GM12875 (cell line): ENCODE measurements at regions not wholly inside any gene's neighbourhood (a gene's known extent, or its start where the extent isn't known, plus 50 kb on each side); places are given as distances from the start of the nearest gene placed in this dataset.

Source experiments
- H3K4me3 ChIP-seq: one replicate; pipeline ENCODE4 v1.5.1; 2011; ENCODE audit warnings: low read depth, low read length, control low read depth
- TF ChIP-seq, protein P1 (sequence below): IDR thresholded peaks from 2 replicates; pipeline ENCODE4 v1.5.1; 2011; ENCODE audit warnings: low read depth, mild to moderate bottlenecking, control low read depth, inconsistent platforms, low read length, moderate library complexity, borderline replicate concordance; ENCODE audit not compliant: insufficient read depth

GRCh38 chr1:104785575-104786187, 1036.0 kb downstream of the AMY1C start:
- TF ChIP-seq, protein P1, sequence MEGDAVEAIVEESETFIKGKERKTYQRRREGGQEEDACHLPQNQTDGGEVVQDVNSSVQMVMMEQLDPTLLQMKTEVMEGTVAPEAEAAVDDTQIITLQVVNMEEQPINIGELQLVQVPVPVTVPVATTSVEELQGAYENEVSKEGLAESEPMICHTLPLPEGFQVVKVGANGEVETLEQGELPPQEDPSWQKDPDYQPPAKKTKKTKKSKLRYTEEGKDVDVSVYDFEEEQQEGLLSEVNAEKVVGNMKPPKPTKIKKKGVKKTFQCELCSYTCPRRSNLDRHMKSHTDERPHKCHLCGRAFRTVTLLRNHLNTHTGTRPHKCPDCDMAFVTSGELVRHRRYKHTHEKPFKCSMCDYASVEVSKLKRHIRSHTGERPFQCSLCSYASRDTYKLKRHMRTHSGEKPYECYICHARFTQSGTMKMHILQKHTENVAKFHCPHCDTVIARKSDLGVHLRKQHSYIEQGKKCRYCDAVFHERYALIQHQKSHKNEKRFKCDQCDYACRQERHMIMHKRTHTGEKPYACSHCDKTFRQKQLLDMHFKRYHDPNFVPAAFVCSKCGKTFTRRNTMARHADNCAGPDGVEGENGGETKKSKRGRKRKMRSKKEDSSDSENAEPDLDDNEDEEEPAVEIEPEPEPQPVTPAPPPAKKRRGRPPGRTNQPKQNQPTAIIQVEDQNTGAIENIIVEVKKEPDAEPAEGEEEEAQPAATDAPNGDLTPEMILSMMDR: no peak

GRCh38 chr1:104787866-104788510, 1038.3 kb downstream of the AMY1C start:
- H3K4me3 ChIP-seq: no peak overlapping the region
- TF ChIP-seq, protein P1: no peak

More at GRCh38 chr1:104785575-104786187, 1036.0 kb downstream of the AMY1C start:
- H3K4me3 ChIP-seq: no peak overlapping the region

DNA sequence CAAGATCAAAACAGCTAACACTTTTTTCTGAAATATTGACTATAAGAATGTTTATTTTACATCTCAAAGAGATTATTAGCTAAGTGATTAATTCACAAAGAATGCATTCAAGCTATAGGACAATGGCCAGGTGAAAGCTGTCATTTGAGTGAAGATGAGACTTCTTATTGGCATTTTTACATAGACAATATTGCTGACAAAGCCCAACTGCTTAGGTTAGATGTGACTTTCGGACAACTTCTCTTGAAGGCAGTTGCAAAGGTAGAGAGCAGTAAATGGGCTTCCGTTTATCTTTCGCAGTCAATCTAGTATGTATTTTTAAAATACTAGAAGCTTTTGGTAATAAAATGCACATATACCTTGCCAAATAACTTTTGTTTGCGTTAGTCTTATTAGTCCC, 1041.3 kb downstream of the AMY1C start:
- no peak overlapping the region for H3K4me3 ChIP-seq
- TF ChIP-seq, protein P1: no peak

- no peak overlapping the region for H3K4me3 ChIP-seq
- TF ChIP-seq, protein P1: no peak
These were observed 1044.3 kb downstream of the AMY1C start for GRCh38 chr1:104794035-104794434.

GRCh38 chr1:104795931-104796330, 1046.2 kb downstream of the AMY1C start:
- H3K4me3 ChIP-seq: no peak overlapping the region
- TF ChIP-seq, protein P1: no peak

GRCh38 chr1:104797982-104798381, 1048.3 kb downstream of the AMY1C start:
- no peak overlapping the region for H3K4me3 ChIP-seq
- TF ChIP-seq, protein P1: no peak

DNA sequence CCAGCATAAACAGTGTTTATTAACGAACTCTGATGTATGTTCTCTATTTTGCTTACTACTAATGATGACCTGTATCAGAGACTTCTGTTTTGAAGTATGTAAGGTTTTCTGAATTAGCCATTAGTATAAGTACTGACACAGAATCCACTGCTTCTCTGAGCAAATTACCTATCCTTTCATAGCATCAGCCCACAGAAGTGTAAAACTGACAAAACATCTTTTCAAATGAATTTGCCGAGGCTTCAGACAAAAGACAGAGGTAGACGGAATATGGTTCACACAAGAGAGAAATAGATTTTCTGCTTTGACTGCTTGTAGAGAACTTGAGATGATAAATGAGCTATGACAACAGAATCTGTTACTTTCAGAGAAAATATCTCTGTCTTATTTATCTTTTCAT, 1051.6 kb downstream of the AMY1C start:
- no peak overlapping the region for H3K4me3 ChIP-seq
- TF ChIP-seq, protein P1: no peak
